Natural killer cell treated with Interleukin-12 subunit alpha and Interleukin-12 subunit beta and Interleukin-15 and Interleukin-18, amount 100 ng/mL, for 72 hours (primary cell): ENCODE measurements at regions not wholly inside any gene's neighbourhood (a gene's known extent, or its start where the extent isn't known, plus 50 kb on each side); places are given as distances from the start of the nearest gene placed in this dataset.
"Not testable (repeated sequence)": the region's sequence is repeated elsewhere in the genome, so short reads cannot be mapped to it uniquely, and the experiment has no call there.

Experiments used
- ATAC-seq, 2 donors: fragments of 150-1000 bp; cut with Tn5 transposase in 1 of 2; sonication (Bioruptor Pico), chemical (Tn5 transposase) in 1 of 2; 2 replicates each; pipeline ENCODE4 v1.10.0; 2021
- DNase-seq: peaks from one replicate; pipeline ENCODE4 v3.0.0; 2022; ENCODE audit warnings: low spot score
- H3K27ac Mint-ChIP-seq, 2 donors: 1 replicate in 1 of 2; 2 replicates in 1 of 2; pipeline ENCODE4 v1.8.0; 2022; ENCODE audit warnings: mixed read lengths in 2 of 2, mild to moderate bottlenecking in 1 of 2, moderate library complexity in 1 of 2
- H3K27me3 Mint-ChIP-seq, 2 donors: 1 replicate in 1 of 2; 2 replicates in 1 of 2; pipeline ENCODE4 v1.8.0; 2022; ENCODE audit warnings: mixed read lengths in 2 of 2
- H3K36me3 Mint-ChIP-seq: one replicate; pipeline ENCODE4 v1.8.0; 2022; ENCODE audit warnings: mixed read lengths
- H3K4me1 Mint-ChIP-seq, 2 donors: 1 replicate in 1 of 2; 2 replicates in 1 of 2; pipeline ENCODE4 v1.8.0; 2022; ENCODE audit warnings: low read depth in 2 of 2, mixed read lengths in 2 of 2, mild to moderate bottlenecking in 1 of 2
- H3K4me3 Mint-ChIP-seq: one replicate; pipeline ENCODE4 v1.8.0; 2022; ENCODE audit warnings: mixed read lengths
- H3K9me3 Mint-ChIP-seq: 2 replicates; pipeline ENCODE4 v1.8.0; 2022; ENCODE audit warnings: mixed read lengths

GRCh38 chr10:34058845-34059614, 724.6 kb upstream of the NRP1 start:
- ATAC-seq (no peak), DNase-seq (no peak)
- peaks cover 11% of the 10 kb centered on the region for H3K36me3 Mint-ChIP-seq
- H3K4me1 Mint-ChIP-seq, result no peaks in the 10 kb centered on the region
- H3K4me3 Mint-ChIP-seq, result no peak overlapping the region
- H3K27me3 Mint-ChIP-seq, result peaks cover under 1 to 6% of the 10 kb centered on the region in 2 donors
- no peaks in the 10 kb centered on the region for H3K9me3 Mint-ChIP-seq
- H3K27ac Mint-ChIP-seq, result no peak overlapping the region

- not testable (repeated sequence) for ATAC-seq, H3K27ac Mint-ChIP-seq, H3K9me3 Mint-ChIP-seq, H3K4me3 Mint-ChIP-seq, DNase-seq, H3K4me1 Mint-ChIP-seq, H3K36me3 Mint-ChIP-seq
- H3K27me3 Mint-ChIP-seq, result peaks cover 10 to 14% of the 10 kb centered on the region in 2 donors
These were observed 721.0 kb upstream of the NRP1 start for GRCh38 chr10:34055410-34055985.

- Mint-ChIP-seq H3K4me1 (peaks cover 4 to 6% of the 10 kb centered on the region in 2 donors), H3K36me3 (no peaks in the 10 kb centered on the region), H3K27ac (no peak overlapping the region), H3K9me3 (peaks cover 4% of the 10 kb centered on the region), H3K27me3 (peaks cover 20 to 28% of the 10 kb centered on the region in 2 donors), H3K4me3 (no peak overlapping the region)
- ATAC-seq (no peak), DNase-seq (no peak)
These were observed 715.4 kb upstream of the NRP1 start for GRCh38 chr10:34049887-34050286.

GRCh38 chr10:34049469-34049868, 715.0 kb upstream of the NRP1 start:
- H3K9me3 Mint-ChIP-seq, result peaks cover 4% of the 10 kb centered on the region
- H3K4me3 Mint-ChIP-seq, result no peak overlapping the region
- no peaks in the 10 kb centered on the region for H3K36me3 Mint-ChIP-seq
- ATAC-seq (no peak), DNase-seq (no peak)
- H3K27me3 Mint-ChIP-seq, result peaks cover 20 to 28% of the 10 kb centered on the region in 2 donors
- peaks cover 4 to 6% of the 10 kb centered on the region in 2 donors for H3K4me1 Mint-ChIP-seq
- H3K27ac Mint-ChIP-seq, result no peak overlapping the region

- Mint-ChIP-seq H3K27ac (no peak overlapping the region), H3K4me1 (peaks cover 4 to 6% of the 10 kb centered on the region in 2 donors), H3K4me3 (no peak overlapping the region), H3K27me3 (peaks cover 19 to 28% of the 10 kb centered on the region in 2 donors), H3K9me3 (peaks cover 4% of the 10 kb centered on the region), H3K36me3 (no peaks in the 10 kb centered on the region)
- DNase-seq (no peak), ATAC-seq (no peak)
These were observed 712.9 kb upstream of the NRP1 start for GRCh38 chr10:34047389-34047788.

GRCh38 chr10:34046506-34047034, 712.1 kb upstream of the NRP1 start:
- no peak overlapping the region for H3K27ac Mint-ChIP-seq
- H3K4me3 Mint-ChIP-seq, result no peak overlapping the region
- ATAC-seq, result no peak
- peaks cover 4% of the 10 kb centered on the region for H3K9me3 Mint-ChIP-seq
- H3K36me3 Mint-ChIP-seq, result no peaks in the 10 kb centered on the region
- H3K27me3 Mint-ChIP-seq, result peaks cover 18 to 23% of the 10 kb centered on the region in 2 donors
- H3K4me1 Mint-ChIP-seq, result peaks cover 4 to 6% of the 10 kb centered on the region in 2 donors
- no peak for DNase-seq

- Mint-ChIP-seq H3K36me3 (no peaks in the 10 kb centered on the region), H3K9me3 (no peaks in the 10 kb centered on the region), H3K27ac (no peak overlapping the region), H3K4me1 (no peaks in the 10 kb centered on the region), H3K4me3 (no peak overlapping the region), H3K27me3 (peaks cover 15 to 17% of the 10 kb centered on the region in 2 donors)
- ATAC-seq (no peak), DNase-seq (no peak)
These were observed 711.2 kb upstream of the NRP1 start for GRCh38 chr10:34045571-34046190.

- peaks cover 10 to 12% of the 10 kb centered on the region in 2 donors for H3K27me3 Mint-ChIP-seq
- no peak for ATAC-seq
- H3K4me3 Mint-ChIP-seq, result no peak overlapping the region
- H3K36me3 Mint-ChIP-seq, result no peaks in the 10 kb centered on the region
- no peak overlapping the region for H3K27ac Mint-ChIP-seq
- no peaks in the 10 kb centered on the region for H3K9me3 Mint-ChIP-seq
- no peak for DNase-seq
- no peaks in the 10 kb centered on the region for H3K4me1 Mint-ChIP-seq
These were observed 707.4 kb upstream of the NRP1 start for GRCh38 chr10:34041871-34042270.

- no peak overlapping the region for H3K27ac Mint-ChIP-seq
- H3K4me3 Mint-ChIP-seq, result no peak overlapping the region
- DNase-seq, result no peak
- H3K9me3 Mint-ChIP-seq, result no peaks in the 10 kb centered on the region
- no peaks in the 10 kb centered on the region for H3K36me3 Mint-ChIP-seq
- no peaks in the 10 kb centered on the region for H3K4me1 Mint-ChIP-seq
- H3K27me3 Mint-ChIP-seq, result peaks cover 3 to 10% of the 10 kb centered on the region in 2 donors
- no peak for ATAC-seq
These were observed 703.0 kb upstream of the NRP1 start for GRCh38 chr10:34037499-34037898.

- not testable (repeated sequence) for H3K36me3 Mint-ChIP-seq, H3K27ac Mint-ChIP-seq, DNase-seq, H3K9me3 Mint-ChIP-seq, H3K4me3 Mint-ChIP-seq, ATAC-seq, H3K4me1 Mint-ChIP-seq, H3K27me3 Mint-ChIP-seq
These were observed 700.8 kb upstream of the NRP1 start for GRCh38 chr10:34035241-34035790.

GRCh38 chr10:34033078-34033477, 698.6 kb upstream of the NRP1 start:
- ATAC-seq (no peak), DNase-seq (no peak)
- H3K27ac Mint-ChIP-seq, result no peak overlapping the region
- H3K4me3 Mint-ChIP-seq, result no peak overlapping the region
- H3K27me3 Mint-ChIP-seq, result no peaks in the 10 kb centered on the region
- H3K36me3 Mint-ChIP-seq, result no peaks in the 10 kb centered on the region
- H3K9me3 Mint-ChIP-seq, result no peaks in the 10 kb centered on the region
- H3K4me1 Mint-ChIP-seq, result no peaks in the 10 kb centered on the region

GRCh38 chr10:34032564-34032963, 698.1 kb upstream of the NRP1 start:
- H3K36me3 Mint-ChIP-seq, result no peaks in the 10 kb centered on the region
- no peak overlapping the region for H3K4me3 Mint-ChIP-seq
- ATAC-seq, result no peak
- no peaks in the 10 kb centered on the region for H3K9me3 Mint-ChIP-seq
- no peak for DNase-seq
- no peaks in the 10 kb centered on the region for H3K27me3 Mint-ChIP-seq
- no peak overlapping the region for H3K27ac Mint-ChIP-seq
- H3K4me1 Mint-ChIP-seq, result no peaks in the 10 kb centered on the region

- Mint-ChIP-seq H3K27me3 (no peaks in the 10 kb centered on the region), H3K4me1 (no peaks in the 10 kb centered on the region), H3K27ac (no peak overlapping the region), H3K9me3 (no peaks in the 10 kb centered on the region), H3K4me3 (no peak overlapping the region), H3K36me3 (no peaks in the 10 kb centered on the region)
- DNase-seq, result no peak
- ATAC-seq, result no peak
These were observed 696.9 kb upstream of the NRP1 start for GRCh38 chr10:34031400-34031799.

GRCh38 chr10:34029455-34029854, 695.0 kb upstream of the NRP1 start:
- no peak for DNase-seq

More at GRCh38 chr10:34029455-34029854, 695.0 kb upstream of the NRP1 start:
- no peaks in the 10 kb centered on the region for H3K9me3 Mint-ChIP-seq
- H3K27me3 Mint-ChIP-seq, result no peaks in the 10 kb centered on the region
- no peak for ATAC-seq
- H3K4me1 Mint-ChIP-seq, result no peaks in the 10 kb centered on the region
- H3K36me3 Mint-ChIP-seq, result no peaks in the 10 kb centered on the region
- no peak overlapping the region for H3K4me3 Mint-ChIP-seq
- no peak overlapping the region for H3K27ac Mint-ChIP-seq
